Loucy (cell line): ENCODE measurements at regions not wholly inside any gene's neighbourhood (a gene's known extent, or its start where the extent isn't known, plus 50 kb on each side); places are given as distances from the start of the nearest gene placed in this dataset.
A peak's percentile ranks its signal among the peaks of the same experiment; 100 is the strongest.

Experiments
- H2AFZ ChIP-seq: fragments of 200-600 bp; sonication (generic); 2 replicates; pipeline ENCODE4 v1.6.0; 2016; ENCODE audit warnings: antibody characterized with exemption, mild to moderate bottlenecking, low read length, moderate library complexity
- H3F3A ChIP-seq: fragments of 200-600 bp; 2 replicates; pipeline ENCODE4 v1.6.0; 2016; ENCODE audit warnings: antibody characterized with exemption, low read depth, mild to moderate bottlenecking
- H3K27me3 ChIP-seq: fragments of 200-600 bp; sonication (generic); 2 replicates; pipeline ENCODE4 v1.6.1; 2014; ENCODE audit warnings: low read length, mild to moderate bottlenecking; ENCODE audit not compliant: insufficient read depth, poor library complexity, severe bottlenecking
- H3K36me3 ChIP-seq: fragments of 200-600 bp; sonication (generic); 2 replicates; pipeline ENCODE4 v1.6.1; 2016; ENCODE audit warnings: low read length; ENCODE audit not compliant: insufficient read depth
- H3K4me1 ChIP-seq: fragments of 200-600 bp; sonication (generic); 2 replicates; pipeline ENCODE4 v1.5.1; 2014; ENCODE audit warnings: low read length, mild to moderate bottlenecking; ENCODE audit not compliant: insufficient read depth, poor library complexity, severe bottlenecking
- H3K4me2 ChIP-seq: fragments of 200-600 bp; sonication (generic); 2 replicates; pipeline ENCODE4 v1.6.0; 2014; ENCODE audit warnings: antibody characterized with exemption, low read length, low read depth, mild to moderate bottlenecking; ENCODE audit not compliant: poor library complexity, severe bottlenecking
- H3K4me3 ChIP-seq: fragments of 200-600 bp; sonication (generic); 2 replicates; pipeline ENCODE4 v1.5.1; 2014; ENCODE audit warnings: low read length, mild to moderate bottlenecking, mixed read lengths; ENCODE audit not compliant: poor library complexity, severe bottlenecking
- H3K79me2 ChIP-seq: fragments of 200-600 bp; sonication (generic); 2 replicates; pipeline ENCODE4 v1.6.1; 2014; ENCODE audit warnings: low read length; ENCODE audit not compliant: insufficient read depth
- H3K9ac ChIP-seq: fragments of 200-600 bp; sonication (generic); 2 replicates; pipeline ENCODE4 v1.6.0; 2014; ENCODE audit warnings: mild to moderate bottlenecking, low read depth, low read length, moderate library complexity; ENCODE audit not compliant: poor library complexity, severe bottlenecking
- H3K9me2 ChIP-seq: fragments of 200-600 bp; sonication (generic); replicated peaks from 2 replicates; pipeline ENCODE4 v1.6.1; 2016; ENCODE audit warnings: low read depth, low read length, mixed read lengths
- H3K9me3 ChIP-seq: fragments of 200-600 bp; sonication (generic); 2 replicates; pipeline ENCODE4 v1.6.1; 2014; ENCODE audit warnings: mild to moderate bottlenecking, antibody characterized with exemption, low read length, low read depth; ENCODE audit not compliant: insufficient read depth
- H4K20me1 ChIP-seq: fragments of 200-600 bp; sonication (generic); 2 replicates; pipeline ENCODE4 v1.6.0; 2014; ENCODE audit warnings: antibody characterized with exemption, low read length, mild to moderate bottlenecking; ENCODE audit not compliant: insufficient read depth, poor library complexity, severe bottlenecking
- CTCF ChIP-seq: fragments of 200-600 bp; sonication (generic); conservative IDR thresholded peaks from 2 replicates; pipeline ENCODE4 v1.5.1; 2014; ENCODE audit warnings: mild to moderate bottlenecking, antibody characterized with exemption, low read length
- EZH2phosphoT487 ChIP-seq: fragments of 200-600 bp; IDR thresholded peaks from 2 replicates; pipeline ENCODE4 v1.6.1; 2018; ENCODE audit warnings: antibody characterized with exemption, mild to moderate bottlenecking, moderate library complexity, borderline replicate concordance

- no peak overlapping the region for H3K4me2 ChIP-seq
- H3K79me2 ChIP-seq, result no peaks in the 10 kb centered on the region
- H4K20me1 ChIP-seq, result no peaks in the 10 kb centered on the region
- H3K9me3 ChIP-seq, result no peaks in the 10 kb centered on the region
- H2AFZ ChIP-seq, result no peak overlapping the region
- no peak overlapping the region for H3K9ac ChIP-seq
- no peaks in the 10 kb centered on the region for H3F3A ChIP-seq
- H3K36me3 ChIP-seq, result no peaks in the 10 kb centered on the region
- H3K4me1 ChIP-seq, result no peaks in the 10 kb centered on the region
- TF ChIP-seq CTCF (no peak), EZH2phosphoT487 (no peak)
- H3K4me3 ChIP-seq, result no peak overlapping the region
- no peaks in the 10 kb centered on the region for H3K9me2 ChIP-seq
- H3K27me3 ChIP-seq, result no peaks in the 10 kb centered on the region
These were observed 152.2 kb upstream of the KCNG1 start for GRCh38 chr20:51175156-51175555.

- Histone ChIP-seq H4K20me1 (no peaks in the 10 kb centered on the region), H3K4me1 (no peaks in the 10 kb centered on the region), H3K9me2 (no peaks in the 10 kb centered on the region), H3K27me3 (no peaks in the 10 kb centered on the region), H3K4me3 (no peak overlapping the region), H3K4me2 (no peak overlapping the region), H3K36me3 (no peaks in the 10 kb centered on the region), H2AFZ (no peak overlapping the region), H3K9ac (no peak overlapping the region), H3K79me2 (no peaks in the 10 kb centered on the region), H3F3A (no peaks in the 10 kb centered on the region), H3K9me3 (no peaks in the 10 kb centered on the region)
- TF ChIP-seq CTCF (0 out of 2 replicates have a peak, but pooled peaks have one; percentile 15), EZH2phosphoT487 (no peak)
These were observed 151.6 kb upstream of the KCNG1 start for GRCh38 chr20:51174536-51174935.

- Histone ChIP-seq H3K36me3 (no peaks in the 10 kb centered on the region), H3K9me3 (no peaks in the 10 kb centered on the region), H3K4me2 (no peak overlapping the region), H3K79me2 (no peaks in the 10 kb centered on the region), H2AFZ (no peak overlapping the region), H3K4me3 (no peak overlapping the region), H4K20me1 (no peaks in the 10 kb centered on the region), H3K27me3 (no peaks in the 10 kb centered on the region), H3K9me2 (no peaks in the 10 kb centered on the region), H3K9ac (no peak overlapping the region), H3K4me1 (no peaks in the 10 kb centered on the region), H3F3A (no peaks in the 10 kb centered on the region)
- TF ChIP-seq CTCF, result no peak; the same call in 1 of the 2 replicates
- no peak for TF ChIP-seq EZH2phosphoT487
These were observed 149.9 kb upstream of the KCNG1 start for GRCh38 chr20:51172558-51173428.
